A549 (cell line): ENCODE measurements at regions not wholly inside any gene's neighbourhood (a gene's known extent, or its start where the extent isn't known, plus 50 kb on each side); places are given as distances from the start of the nearest gene placed in this dataset.

Experiments
- ATAC-seq, 2 experiments: fragments of 200-7000 bp in 1 of 2; fragments of >200 bp in 1 of 2; cut with Nextera tagmentation in 1 of 2; cut with Tn5 transposase in 1 of 2; 3 replicates each; pipeline versions ENCODE4 v1.8.0 to v1.9.1; 2018 to 2020; ENCODE audit warnings: mild to moderate bottlenecking in 1 of 2, moderate library complexity in 1 of 2
- CTCF ChIA-PET: fragments of 300-600 bp; sonication (Branson Sonifier 250); formaldehyde crosslinking; extraction: SDS; loops from one replicate; lab custom pipeline; 2021; ENCODE audit warnings: antibody characterized with exemption, inconsistent platforms; lab: Yijun Ruan, JAX
- POLR2A ChIA-PET: fragments of 350-600 bp; formaldehyde crosslinking; extraction: SDS; loops from one replicate; lab custom pipeline; 2021; ENCODE audit warnings: antibody characterized with exemption, inconsistent platforms; lab: Yijun Ruan, JAX
- DNase-seq, 2 experiments: peaks; one replicate each; pipeline versions ENCODE4 v3.0.0 to v3.0.0-alpha.2; 2011 to 2016; ENCODE audit warnings: low read depth in 1 of 2, low spot score in 1 of 2
- FAIRE-seq: peaks from 2 replicates; lab custom pipeline; 2011; peaks lifted over from hg19 to GRCh38; lab: Jason Lieb, UNC
- H3K27ac ChIP-seq, 2 experiments: fragments of >200 bp; sonication (Bioruptor Twin); formaldehyde crosslinking; 3 replicates each; pipeline ENCODE4 v1.5.1; 2016 to 2017
- H3K4me1 ChIP-seq: fragments of >200 bp; sonication (Bioruptor Twin); formaldehyde crosslinking; 3 replicates; pipeline ENCODE4 v1.6.1; 2016
- H3K4me2 ChIP-seq: fragments of >200 bp; sonication (Bioruptor Twin); formaldehyde crosslinking; 3 replicates; pipeline ENCODE4 v1.6.1; 2016
- H3K4me3 ChIP-seq: fragments of >200 bp; sonication (Bioruptor Twin); formaldehyde crosslinking; 3 replicates; pipeline ENCODE4 v1.5.1; 2016
- H3K9me3 ChIP-seq: fragments of >200 bp; sonication (Bioruptor Twin); formaldehyde crosslinking; 3 replicates; pipeline ENCODE4 v1.6.1; 2016
- BCL3 ChIP-seq: fragments of >200 bp; sonication (Bioruptor Twin); formaldehyde crosslinking; IDR thresholded peaks from 3 replicates; pipeline ENCODE4 v1.6.1; 2016
- CTCF ChIP-seq: fragments of >200 bp; sonication (Bioruptor Twin); formaldehyde crosslinking; IDR thresholded peaks from 3 replicates; pipeline ENCODE4 v1.5.1; 2016
- E2F6 ChIP-seq: IDR thresholded peaks from 2 replicates; pipeline ENCODE4 v1.6.1; 2012; ENCODE audit warnings: low read depth, borderline replicate concordance
- EHF ChIP-seq: fragments of 250-450 bp; sonication (Bioruptor Pico); IDR thresholded peaks from 2 replicates; pipeline ENCODE4 v1.5.0; 2020; ENCODE audit warnings: mild to moderate bottlenecking
- EP300 ChIP-seq, 2 experiments: fragments of >200 bp; sonication (Bioruptor Twin); formaldehyde crosslinking; IDR thresholded peaks; 2 replicates in 1 of 2; 3 replicates in 1 of 2; pipeline ENCODE4 v1.6.1; 2016 to 2017
- ESRRA ChIP-seq: fragments of 150-350 bp; IDR thresholded peaks from 2 replicates; pipeline ENCODE4 v1.6.1; 2014; ENCODE audit warnings: mild to moderate bottlenecking, low read length, borderline replicate concordance
- FOSB ChIP-seq: fragments of 250-450 bp; sonication (Bioruptor Pico); IDR thresholded peaks from 2 replicates; pipeline ENCODE4 v1.5.0; 2020; ENCODE audit warnings: mild to moderate bottlenecking, moderate library complexity
- FOSL2 ChIP-seq, 2 experiments: fragments of 450-650 bp in 1 of 2; fragments of >200 bp in 1 of 2; sonication (Bioruptor Twin) in 1 of 2; formaldehyde crosslinking; IDR thresholded peaks; 2 replicates each; pipeline versions ENCODE4 v1.5.0 to v1.6.1; 2016 to 2020; ENCODE audit warnings: mild to moderate bottlenecking in 1 of 2, moderate library complexity in 1 of 2
- HES2 ChIP-seq: fragments of >200 bp; sonication (Bioruptor Twin); formaldehyde crosslinking; IDR thresholded peaks from 2 replicates; pipeline ENCODE4 v1.6.1; 2016
- HMGXB4 ChIP-seq: fragments of 250-450 bp; sonication (Bioruptor Pico); IDR thresholded peaks from 2 replicates; pipeline ENCODE4 v1.5.0; 2021; ENCODE audit warnings: mild to moderate bottlenecking, moderate library complexity, borderline replicate concordance
- HOXB13 ChIP-seq: fragments of 250-450 bp; sonication (Bioruptor Pico); IDR thresholded peaks from 2 replicates; pipeline ENCODE4 v1.5.0; 2020; ENCODE audit warnings: low read depth, mild to moderate bottlenecking, moderate library complexity
- HOXB5 ChIP-seq: fragments of 250-450 bp; sonication (Bioruptor Pico); IDR thresholded peaks from 2 replicates; pipeline ENCODE4 v1.5.0; 2020; ENCODE audit warnings: mild to moderate bottlenecking, moderate library complexity
- KDM1A ChIP-seq: fragments of 200-600 bp; sonication (generic); IDR thresholded peaks from 2 replicates; pipeline ENCODE4 v1.6.1; 2016; ENCODE audit warnings: low read depth, mild to moderate bottlenecking
- KDM5A ChIP-seq: fragments of 200-600 bp; sonication (generic); IDR thresholded peaks from 2 replicates; pipeline ENCODE4 v1.6.1; 2016; ENCODE audit warnings: antibody characterized with exemption, mild to moderate bottlenecking
- MYC ChIP-seq: IDR thresholded peaks from 2 replicates; pipeline ENCODE4 v1.6.1; 2012; ENCODE audit warnings: mild to moderate bottlenecking, inconsistent platforms, low read length, improper control_type of control experiment, borderline replicate concordance
- NFE2L2 ChIP-seq: fragments of 150-350 bp; conservative IDR thresholded peaks from 2 replicates; pipeline ENCODE4 v1.6.1; 2014; ENCODE audit warnings: low read length
- NPAS2 ChIP-seq: fragments of 250-450 bp; sonication (Bioruptor Pico); IDR thresholded peaks from 2 replicates; pipeline ENCODE4 v1.8.0; 2022; ENCODE audit warnings: mild to moderate bottlenecking, moderate library complexity, borderline replicate concordance
- POLR2A ChIP-seq: IDR thresholded peaks from 2 replicates; pipeline ENCODE4 v1.6.1; 2012; ENCODE audit warnings: mild to moderate bottlenecking, low read length
- REST ChIP-seq: fragments of 200-600 bp; sonication (generic); IDR thresholded peaks from 2 replicates; pipeline ENCODE4 v1.6.1; 2016; ENCODE audit warnings: antibody characterized with exemption, mild to moderate bottlenecking, moderate library complexity
- RNF2 ChIP-seq: fragments of 200-600 bp; sonication (generic); IDR thresholded peaks from 2 replicates; pipeline ENCODE4 v1.6.1; 2016; ENCODE audit warnings: low read depth, mild to moderate bottlenecking, antibody characterized with exemption, moderate library complexity, borderline replicate concordance
- SMC3 ChIP-seq: fragments of >200 bp; sonication (Bioruptor Twin); formaldehyde crosslinking; IDR thresholded peaks from 3 replicates; pipeline ENCODE4 v1.6.1; 2018; ENCODE audit warnings: inconsistent platforms
- WGBS: methylation state at CpG from one replicate; pipeline ENCODE4 v1.1.6; 2017; ENCODE audit errors: missing lambda C conversion rate; 5-methylcytosine and 5-hydroxymethylcytosine counted together

- TF ChIP-seq HOXB13 (no peak), SMC3 (no peak), HES2 (no peak), ESRRA (no peak), KDM5A (no peak), HMGXB4 (CRISPR knock-in tag) (no peak)
- TF ChIP-seq, all 56 proteins: peak for 0
- Histone ChIP-seq H3K9me3 (no peaks in the 10 kb centered on the region), H3K4me1 (peaks cover 65% of the 10 kb centered on the region), H3K4me3 (no peak overlapping the region), H3K4me2 (peak overlapping the region; percentile 71), H3K27ac (peak overlapping the region; percentile 96 to 97)
- FAIRE-seq = no peak
- no peak for ATAC-seq
- no peak for DNase-seq
- CTCF ChIA-PET = interaction anchor here (1.2 to 2.0 kb wide), 5 partner anchors 20 to 67 kb away, joined by 3 to 7 read pairs (median 5); no protein-coding TSS in a partner anchor
- WGBS = 69% methylated on average over 2 of the region's 2 CpGs
- POLR2A ChIA-PET = interaction anchor here (0.8 to 2.6 kb wide), 2 partner anchors 41 to 61 kb away, joined by 4 to 25 read pairs; partner anchors contain the start of gene DCBLD2
Observed at GRCh38 chr3:98963546-98963945, 62.1 kb upstream of the DCBLD2 start.

GRCh38 chr3:98962951-98963350, 61.5 kb upstream of the DCBLD2 start:
- FAIRE-seq = peak; percentile 13
- ATAC-seq = peak; percentile 31 to 54; a peak in 3 of 6 replicates
- Histone ChIP-seq H3K4me3 (no peak overlapping the region), H3K4me1 (peaks cover 63% of the 10 kb centered on the region), H3K9me3 (no peaks in the 10 kb centered on the region), H3K27ac (peak overlapping the region; percentile 96 to 97), H3K4me2 (peak overlapping the region; percentile 71)
- TF ChIP-seq FOSL2 (IDR thresholded peaks at IDR 0.05) = no peak
- no peak for TF ChIP-seq FOSL2 (CRISPR knock-in tag; IDR thresholded peaks at IDR 0.05)
- TF ChIP-seq CTCF = no peak
- TF ChIP-seq EP300 (IDR thresholded peaks at IDR 0.05) = peak in 1 of 2 experiments; percentile 4; a peak in 1 of 5 replicates
- no peak for TF ChIP-seq REST
- ChIA-PET CTCF (interaction anchor here (0.9 to 2.0 kb wide), 7 partner anchors 21 to 361 kb away, joined by 3 to 7 read pairs (median 4); no protein-coding TSS in a partner anchor), POLR2A (interaction anchor here (2.6 kb wide), 1 partner anchor 61 kb away, joined by 25 read pairs; the partner anchor contains the start of gene DCBLD2)
- DNase-seq = no peak

GRCh38 chr3:98962189-98962930, 60.9 kb upstream of the DCBLD2 start:
- DNase-seq = peak; percentile 81 to 85
- peak overlapping the region; percentile 71 for H3K4me2 ChIP-seq
- FAIRE-seq = peak; percentile 89
- ATAC-seq = peak; percentile 87 to 88
- peak overlapping the region; percentile 96 to 97 for H3K27ac ChIP-seq
- POLR2A ChIA-PET = interaction anchor here (2.6 kb wide), 1 partner anchor 60 kb away, joined by 25 read pairs; the partner anchor contains the start of gene DCBLD2
- 5% methylated on average over 4 of the region's 4 CpGs for WGBS
- no peak overlapping the region; the same call in 2 of the 3 replicates for H3K4me3 ChIP-seq
- peaks cover 68% of the 10 kb centered on the region for H3K4me1 ChIP-seq
- no peaks in the 10 kb centered on the region for H3K9me3 ChIP-seq
- CTCF ChIA-PET = interaction anchor here (0.9 to 2.0 kb wide), 8 partner anchors 21 to 360 kb away, joined by 3 to 7 read pairs (median 4); no protein-coding TSS in a partner anchor
- TF ChIP-seq HOXB5 (CRISPR knock-in tag) (no peak), KDM5A (no peak), FOSB (CRISPR knock-in tag) (0 out of 2 replicates have a peak, but pooled peaks have one; percentile 9), RNF2 (no peak), MYC (no peak), POLR2A (no peak), E2F6 (no peak), EHF (no peak), NPAS2 (CRISPR knock-in tag) (no peak), EP300 (IDR thresholded peaks at IDR 0.05) (peak; percentile 42 to 75; a peak in 1 of 5 replicates), BCL3 (no peak), KDM1A (no peak), NFE2L2 (no peak)
